GM19324 (cell line): ENCODE measurements at regions not wholly inside any gene's neighbourhood (a gene's known extent, or its start where the extent isn't known, plus 50 kb on each side); places are given as distances from the start of the nearest gene placed in this dataset.
"Not testable (repeated sequence)": the region's sequence is repeated elsewhere in the genome, so short reads cannot be mapped to it uniquely, and the experiment has no call there.

Experiments used
- ATAC-seq: cut with Tn5 transposase; IDR thresholded peaks from one replicate; pipeline ENCODE4 v1.9.1; 2021; ENCODE audit warnings: mild to moderate bottlenecking, moderate library complexity; ENCODE audit not compliant: unreplicated experiment, low FRiP score

GRCh38 chr5:50583621-50584020 is 82.8 kb upstream of the PARP8 start:
- ATAC-seq: no peak

- ATAC-seq: not testable (repeated sequence)
These were observed 78.0 kb upstream of the PARP8 start for GRCh38 chr5:50588471-50588870.

GRCh38 chr5:50590444-50591189 is 75.8 kb upstream of the PARP8 start:
- not testable (repeated sequence) for ATAC-seq

- not testable (repeated sequence) for ATAC-seq
These were observed 75.1 kb upstream of the PARP8 start for GRCh38 chr5:50591338-50591737.

GRCh38 chr5:50593681-50594080 is 72.8 kb upstream of the PARP8 start:
- ATAC-seq: no peak

- no peak for ATAC-seq
These were observed 71.2 kb upstream of the PARP8 start for GRCh38 chr5:50595199-50595598.

GRCh38 chr5:50601576-50601975 is 64.9 kb upstream of the PARP8 start:
- ATAC-seq: not testable (repeated sequence)

DNA sequence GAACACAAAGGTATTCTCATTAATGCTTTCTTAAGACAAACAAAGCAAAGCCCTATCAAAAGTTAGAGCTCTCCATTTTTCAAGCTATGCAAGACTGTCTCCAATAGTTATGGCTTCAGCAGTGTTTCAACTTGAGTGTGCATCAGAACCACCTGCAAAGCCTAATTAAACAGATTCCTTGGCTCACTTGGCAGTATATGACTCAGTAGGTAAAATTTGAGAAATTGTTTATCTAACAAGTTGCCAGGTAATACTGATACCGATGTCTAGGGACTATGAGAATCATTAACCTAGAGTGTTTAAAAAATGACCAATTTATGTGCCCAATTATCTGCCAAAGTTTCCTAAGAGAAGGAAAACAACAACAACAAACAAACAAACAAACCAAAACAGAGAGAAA is 60.3 kb upstream of the PARP8 start:
- ATAC-seq: no peak

DNA sequence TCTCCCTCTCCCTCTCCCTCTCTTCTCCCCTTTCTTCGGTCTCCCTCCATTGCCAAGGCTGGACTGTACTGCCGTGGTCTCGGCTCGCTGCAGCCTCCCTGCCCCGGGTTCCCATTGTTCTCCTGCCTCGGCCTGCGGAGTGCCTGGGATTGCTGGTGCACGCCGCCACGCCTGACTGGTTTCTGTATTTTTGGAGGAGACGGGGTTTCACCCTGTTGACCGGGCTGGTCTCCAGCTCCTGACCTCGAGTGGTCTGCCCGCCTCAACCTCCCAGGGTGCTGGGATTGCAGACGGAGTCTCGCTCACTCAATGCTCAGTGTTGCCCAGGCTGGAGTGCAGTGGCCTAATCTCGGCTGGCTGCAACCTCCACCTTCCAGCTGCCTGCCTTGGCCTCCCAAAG is 59.0 kb upstream of the PARP8 start:
- not testable (repeated sequence) for ATAC-seq

DNA sequence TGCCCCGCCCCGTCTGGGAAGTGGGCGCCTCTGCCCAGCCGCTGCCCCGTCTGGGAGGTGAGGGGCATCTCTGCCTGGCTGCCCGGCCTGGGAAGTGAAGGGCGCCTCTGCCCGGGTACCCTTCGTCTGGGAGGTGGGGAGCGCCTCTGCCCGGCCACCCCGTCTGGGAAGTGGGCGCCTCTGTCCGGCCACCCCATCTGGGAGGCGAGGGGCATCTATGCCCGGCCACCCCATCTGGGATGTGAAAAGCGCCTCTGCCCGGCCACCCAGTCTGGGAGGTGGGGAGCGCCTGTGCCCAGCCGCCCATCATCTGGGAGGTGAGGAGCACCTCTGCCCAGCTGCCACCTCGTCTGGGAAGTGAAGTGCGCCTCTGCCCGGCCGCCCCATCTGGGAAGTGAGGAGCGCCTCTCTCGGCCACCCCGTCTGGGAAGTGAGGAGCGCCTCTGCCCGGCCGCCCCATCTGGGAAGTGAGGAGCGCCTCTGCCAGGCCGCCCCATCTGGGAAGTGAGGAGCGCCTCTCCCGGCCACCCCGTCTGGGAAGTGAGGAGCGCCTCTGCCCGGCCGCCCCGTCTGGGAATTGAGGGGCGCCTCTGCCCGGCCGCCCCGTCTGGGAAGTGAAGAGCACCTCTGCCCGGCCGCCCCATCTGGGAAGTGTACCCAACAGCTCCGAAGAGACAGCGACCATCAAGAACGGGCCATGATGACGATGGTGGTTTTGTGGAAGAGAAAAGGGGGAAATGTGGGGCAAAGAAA is 58.3 kb upstream of the PARP8 start:
- ATAC-seq: not testable (repeated sequence)

GRCh38 chr5:50613057-50613456 is 53.4 kb upstream of the PARP8 start:
- not testable (repeated sequence) for ATAC-seq
